Gastrocnemius medialis (tissue), 4 donors: ENCODE measurements at regions not wholly inside any gene's neighbourhood (a gene's known extent, or its start where the extent isn't known, plus 50 kb on each side); places are given as distances from the start of the nearest gene placed in this dataset.

Source experiments
- ATAC-seq, 2 donors: fragments of 150-250 bp; one replicate each; pipeline ENCODE4 v1.9.1; 2016
- DNase-seq, 2 donors: peaks; one replicate each; pipeline ENCODE4 v3.0.0-alpha.2; 2019
- H3K27ac ChIP-seq, 4 donors: fragments of 200-600 bp; sonication (generic); 1 replicate in 1 of 4; 2 replicates in 3 of 4; pipeline ENCODE4 v1.5.1; 2016 to 2018; ENCODE audit warnings: mild to moderate bottlenecking in 2 of 4, moderate library complexity in 1 of 4
- H3K27me3 ChIP-seq, 3 donors: fragments of 200-600 bp; sonication (generic) in 2 of 3; 1 replicate in 1 of 3; 2 replicates in 2 of 3; pipeline versions ENCODE4 v1.5.1 to v1.6.0; 2016 to 2019; ENCODE audit warnings: mild to moderate bottlenecking in 1 of 3, moderate library complexity in 1 of 3
- H3K36me3 ChIP-seq, 2 donors: fragments of 200-600 bp; sonication (generic) in 1 of 2; one replicate each; pipeline ENCODE4 v1.5.1; 2017 to 2018
- H3K4me1 ChIP-seq, 2 donors: fragments of 200-600 bp; sonication (generic) in 1 of 2; one replicate each; pipeline ENCODE4 v1.5.1; 2016 to 2017; ENCODE audit warnings: mild to moderate bottlenecking in 2 of 2
- H3K4me3 ChIP-seq, 4 donors: fragments of 200-600 bp; sonication (generic) in 3 of 4; 1 replicate in 1 of 4; 2 replicates in 3 of 4; pipeline ENCODE4 v1.5.1; 2016 to 2019; ENCODE audit warnings: mild to moderate bottlenecking in 2 of 4
- H3K9me3 ChIP-seq, 3 donors: fragments of 200-600 bp; sonication (generic) in 2 of 3; 1 replicate in 1 of 3; 2 replicates in 2 of 3; pipeline ENCODE4 v1.5.1; 2016 to 2019
- CTCF ChIP-seq, 5 experiments: fragments of 450-650 bp in 3 of 5; fragments of 200-600 bp in 2 of 5; sonication (generic) in 2 of 5; IDR thresholded peaks in 4 of 5; conservative IDR thresholded peaks in 1 of 5; 1 replicate in 4 of 5; 2 replicates in 1 of 5; pipeline ENCODE4 v1.5.1; 2016 to 2019; ENCODE audit warnings: antibody characterized with exemption in 5 of 5, mild to moderate bottlenecking in 3 of 5, moderate library complexity in 3 of 5
- POLR2A ChIP-seq, 2 donors: fragments of 450-650 bp; IDR thresholded peaks; one replicate each; pipeline ENCODE4 v1.6.1; 2017; ENCODE audit warnings: antibody characterized with exemption in 2 of 2, mild to moderate bottlenecking in 2 of 2, moderate library complexity in 2 of 2
- in situ Hi-C, 4 donors: fragments of 200-750 bp; cut with MboI; loops; one replicate each; pipeline versions ENCODE4 v1.15.0 to v1.8.0; 2017; ENCODE audit warnings: low sequenced_read_pairs in 4 of 4
- intact Hi-C: fragments of 100-400 bp; cut with DNase I; formaldehyde crosslinking; loops from one replicate; pipeline ENCODE4 v1.15.1; 2023; ENCODE audit warnings: low total_unique reads

GRCh38 chr11:36953976-36954375 lies 355.9 kb upstream of the RAG2 start:
- no peaks in the 10 kb centered on the region for H3K27me3 ChIP-seq
- H3K9me3 ChIP-seq: no peaks in the 10 kb centered on the region
- TF ChIP-seq POLR2A (IDR thresholded peaks at IDR 0.05) (no peak), CTCF (IDR thresholded peaks at IDR 0.05 in 4 of 5, conservative IDR thresholded peaks at IDR 0.05 in 1 of 5) (no peak)
- H3K36me3 ChIP-seq: no peaks in the 10 kb centered on the region
- no peak overlapping the region for H3K4me3 ChIP-seq
- no peak overlapping the region for H3K27ac ChIP-seq
- no peaks in the 10 kb centered on the region for H3K4me1 ChIP-seq
- no peak for DNase-seq
- intact Hi-C loops (no loop called here), in situ Hi-C loops (no loop called here)
- no peak for ATAC-seq

DNA sequence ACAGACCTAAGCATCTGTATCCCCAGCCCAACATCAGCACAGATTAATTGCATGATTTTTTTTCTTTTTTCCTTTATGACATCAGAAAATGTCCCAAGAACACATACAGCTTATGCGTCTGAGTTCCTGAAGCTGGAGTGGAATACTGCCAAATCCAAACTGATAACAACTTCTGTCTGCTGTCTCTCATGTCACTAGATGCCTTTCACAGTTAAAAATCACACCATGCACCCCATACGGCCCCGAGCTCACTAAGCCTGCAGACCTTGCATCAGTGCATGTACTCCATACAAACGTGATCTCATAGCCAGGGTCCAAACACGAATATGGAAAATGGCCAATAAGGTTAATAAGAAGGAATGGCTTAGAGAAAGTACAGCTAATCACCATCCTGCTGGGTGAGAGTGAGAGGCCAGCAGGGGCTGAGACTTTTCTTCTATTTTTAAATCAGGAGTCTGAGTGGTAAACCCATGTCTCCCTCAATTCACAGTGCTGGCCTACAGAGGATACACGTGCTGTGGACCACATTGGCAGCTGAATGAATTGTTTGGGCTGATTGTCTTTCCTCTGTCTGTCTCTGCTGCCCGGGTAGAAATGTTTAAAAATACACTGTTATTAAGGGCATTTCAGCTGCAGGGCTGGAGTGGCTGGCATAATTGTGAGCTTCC lies 350.6 kb upstream of the RAG2 start:
- no peaks in the 10 kb centered on the region for H3K9me3 ChIP-seq
- DNase-seq: no peak
- no peak overlapping the region for H3K4me3 ChIP-seq
- no peaks in the 10 kb centered on the region for H3K36me3 ChIP-seq
- no peaks in the 10 kb centered on the region for H3K4me1 ChIP-seq
- H3K27ac ChIP-seq: no peak overlapping the region
- no peak for ATAC-seq
- in situ Hi-C loops (no loop called here), intact Hi-C loops (no loop called here)
- no peak for TF ChIP-seq CTCF (IDR thresholded peaks at IDR 0.05 in 4 of 5, conservative IDR thresholded peaks at IDR 0.05 in 1 of 5)
- no peak for TF ChIP-seq POLR2A (IDR thresholded peaks at IDR 0.05)
- H3K27me3 ChIP-seq: no peaks in the 10 kb centered on the region

GRCh38 chr11:36945384-36945783 lies 347.3 kb upstream of the RAG2 start:
- no peak for ATAC-seq
- Histone ChIP-seq H3K9me3 (no peaks in the 10 kb centered on the region), H3K36me3 (no peaks in the 10 kb centered on the region), H3K27me3 (no peaks in the 10 kb centered on the region), H3K27ac (no peak overlapping the region), H3K4me3 (no peak overlapping the region), H3K4me1 (no peaks in the 10 kb centered on the region)
- intact Hi-C loops (no loop called here), in situ Hi-C loops (no loop called here)
- TF ChIP-seq CTCF (IDR thresholded peaks at IDR 0.05 in 4 of 5, conservative IDR thresholded peaks at IDR 0.05 in 1 of 5) (no peak), POLR2A (IDR thresholded peaks at IDR 0.05) (no peak)
- DNase-seq: no peak

GRCh38 chr11:36933481-36933880 lies 335.4 kb upstream of the RAG2 start:
- ATAC-seq (no peak), DNase-seq (no peak)
- Histone ChIP-seq H3K27me3 (no peaks in the 10 kb centered on the region), H3K27ac (no peak overlapping the region), H3K4me3 (no peak overlapping the region), H3K4me1 (no peaks in the 10 kb centered on the region), H3K36me3 (no peaks in the 10 kb centered on the region), H3K9me3 (no peaks in the 10 kb centered on the region)
- no peak for TF ChIP-seq POLR2A (IDR thresholded peaks at IDR 0.05)
- no peak for TF ChIP-seq CTCF (IDR thresholded peaks at IDR 0.05 in 4 of 5, conservative IDR thresholded peaks at IDR 0.05 in 1 of 5)
- in situ Hi-C loops (no loop called here), intact Hi-C loops (no loop called here)

DNA sequence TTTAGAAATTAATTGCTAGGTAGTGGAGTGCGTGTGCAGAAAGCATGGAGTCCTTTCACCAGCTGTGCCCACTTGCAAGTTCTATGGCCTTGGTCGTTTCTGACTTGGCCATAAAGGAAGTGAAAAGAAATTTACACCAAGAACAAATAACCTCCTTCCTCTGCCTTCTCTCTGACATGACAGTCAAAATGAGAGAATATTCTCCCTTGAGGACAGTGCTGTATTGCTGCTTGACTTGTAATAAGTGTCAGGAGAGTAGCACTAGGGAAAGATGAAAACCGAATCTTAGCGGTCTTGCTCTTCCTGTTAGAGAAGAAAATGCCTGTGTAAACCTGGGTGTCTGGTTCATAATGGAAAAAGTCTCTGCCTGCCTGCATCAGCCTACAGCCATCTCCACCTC lies 333.1 kb upstream of the RAG2 start:
- no peaks in the 10 kb centered on the region for H3K4me1 ChIP-seq
- intact Hi-C loops (no loop called here), in situ Hi-C loops (no loop called here)
- H3K36me3 ChIP-seq: no peaks in the 10 kb centered on the region
- no peaks in the 10 kb centered on the region for H3K9me3 ChIP-seq
- H3K27ac ChIP-seq: no peak overlapping the region
- TF ChIP-seq CTCF (IDR thresholded peaks at IDR 0.05 in 4 of 5, conservative IDR thresholded peaks at IDR 0.05 in 1 of 5) (no peak), POLR2A (IDR thresholded peaks at IDR 0.05) (no peak)
- ATAC-seq (no peak), DNase-seq (no peak)
- H3K4me3 ChIP-seq: no peak overlapping the region
- H3K27me3 ChIP-seq: no peaks in the 10 kb centered on the region
